ENCODE measurements at regions not wholly inside any gene's neighbourhood (a gene's known extent, or its start where the extent isn't known, plus 50 kb on each side); places are given as distances from the start of the nearest gene placed in this dataset.

DNA sequence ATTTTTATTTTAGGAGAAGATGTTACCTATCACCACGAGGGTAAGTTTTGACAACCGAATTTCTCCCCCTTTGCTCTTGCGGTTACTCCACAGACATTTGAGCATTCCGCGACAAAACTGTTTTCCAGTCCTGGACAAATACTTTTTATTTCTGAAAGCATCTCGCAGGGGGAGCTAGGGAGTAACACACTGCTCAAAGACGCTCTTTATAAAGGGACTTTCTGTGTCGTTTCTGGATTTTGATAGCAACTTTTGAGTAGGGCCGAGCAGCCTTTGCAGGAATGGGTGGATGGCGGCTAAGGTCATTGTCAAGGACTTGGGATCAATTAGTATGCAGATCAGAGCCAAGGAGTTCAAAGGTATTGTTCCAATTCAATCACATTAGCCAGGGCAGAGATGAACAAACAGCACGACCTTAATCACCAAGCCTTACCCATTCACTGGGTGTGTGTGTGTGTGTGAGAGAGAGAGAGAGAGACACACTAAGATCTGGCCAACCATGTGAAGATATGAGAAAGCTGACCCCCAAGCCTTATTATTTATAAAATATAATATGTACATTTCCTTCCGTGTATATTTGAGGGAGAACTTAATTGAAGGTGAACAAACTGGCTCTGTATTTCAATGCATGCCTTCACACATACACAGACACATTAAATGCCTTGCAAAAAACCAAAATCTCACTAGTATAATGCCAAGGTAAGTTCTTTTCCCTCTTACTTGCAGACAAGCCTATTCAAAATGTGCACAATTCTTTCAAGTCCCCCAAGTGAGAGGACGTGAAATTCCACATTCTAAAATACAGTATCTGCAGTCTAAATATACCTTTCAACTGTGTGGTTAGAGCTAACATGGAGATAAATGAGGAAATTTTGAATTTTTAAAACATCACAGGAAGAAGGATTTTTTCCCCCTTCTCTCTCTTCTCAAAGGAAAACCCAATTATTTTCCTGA is 613.8 kb downstream of the VRK1 start:
- DNase-seq, result no peak

DNA sequence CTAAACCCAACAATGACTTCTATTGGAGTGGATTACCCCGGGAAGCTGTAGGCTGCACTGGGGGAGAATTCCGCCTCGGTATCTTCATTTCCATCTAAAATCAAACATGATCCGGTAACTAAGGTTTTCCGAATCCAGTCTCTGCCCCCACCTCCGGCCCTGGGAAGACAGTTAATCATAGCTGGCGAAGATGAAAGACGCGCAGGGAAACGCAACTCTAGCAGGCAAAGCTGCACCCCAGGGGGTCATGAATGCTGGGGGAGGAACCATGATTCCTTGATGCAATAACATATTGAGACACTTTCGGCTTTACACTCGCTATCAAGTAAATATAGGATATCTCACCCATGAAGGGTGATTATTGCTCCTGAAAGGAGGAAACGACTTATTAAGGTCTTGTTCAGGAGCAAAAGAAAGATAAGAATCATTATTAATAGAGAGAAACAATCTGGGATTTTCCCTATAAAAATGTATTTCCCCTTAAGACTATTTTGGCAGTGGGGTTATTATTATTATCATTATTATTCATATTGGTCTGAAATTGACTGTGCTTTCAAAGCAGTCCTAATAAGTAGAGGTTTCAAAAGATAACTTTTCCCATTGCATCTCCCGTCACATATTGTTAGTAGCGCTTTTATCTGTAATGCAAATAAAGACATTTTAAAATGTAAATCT is 614.9 kb downstream of the VRK1 start:
- DNase-seq, result no peak

DNA sequence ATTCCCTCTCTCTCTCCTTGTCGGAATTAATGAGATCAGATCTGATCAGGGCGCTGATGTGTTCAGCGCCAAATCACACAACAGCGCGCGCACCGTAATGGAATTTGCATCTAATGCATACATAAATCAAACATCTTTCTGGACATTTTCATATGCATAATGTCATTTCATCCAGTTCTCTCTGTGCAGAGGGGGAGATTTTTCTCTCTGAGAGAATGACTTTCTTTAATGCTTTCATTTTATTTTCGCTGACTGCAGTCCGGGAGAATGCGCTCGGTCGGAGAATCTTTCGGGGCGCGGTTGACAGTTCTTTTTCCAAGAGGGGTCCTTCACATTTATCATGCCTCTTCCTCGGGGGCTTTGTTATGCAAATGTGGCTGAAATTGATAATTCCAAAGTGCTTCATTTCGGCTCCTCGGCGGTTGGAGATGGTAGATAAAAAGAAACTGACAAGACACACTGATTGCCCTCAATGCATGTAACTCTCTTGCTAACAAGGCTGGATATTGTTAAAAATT is 615.9 kb downstream of the VRK1 start:
- DNase-seq, result no peak

DNA sequence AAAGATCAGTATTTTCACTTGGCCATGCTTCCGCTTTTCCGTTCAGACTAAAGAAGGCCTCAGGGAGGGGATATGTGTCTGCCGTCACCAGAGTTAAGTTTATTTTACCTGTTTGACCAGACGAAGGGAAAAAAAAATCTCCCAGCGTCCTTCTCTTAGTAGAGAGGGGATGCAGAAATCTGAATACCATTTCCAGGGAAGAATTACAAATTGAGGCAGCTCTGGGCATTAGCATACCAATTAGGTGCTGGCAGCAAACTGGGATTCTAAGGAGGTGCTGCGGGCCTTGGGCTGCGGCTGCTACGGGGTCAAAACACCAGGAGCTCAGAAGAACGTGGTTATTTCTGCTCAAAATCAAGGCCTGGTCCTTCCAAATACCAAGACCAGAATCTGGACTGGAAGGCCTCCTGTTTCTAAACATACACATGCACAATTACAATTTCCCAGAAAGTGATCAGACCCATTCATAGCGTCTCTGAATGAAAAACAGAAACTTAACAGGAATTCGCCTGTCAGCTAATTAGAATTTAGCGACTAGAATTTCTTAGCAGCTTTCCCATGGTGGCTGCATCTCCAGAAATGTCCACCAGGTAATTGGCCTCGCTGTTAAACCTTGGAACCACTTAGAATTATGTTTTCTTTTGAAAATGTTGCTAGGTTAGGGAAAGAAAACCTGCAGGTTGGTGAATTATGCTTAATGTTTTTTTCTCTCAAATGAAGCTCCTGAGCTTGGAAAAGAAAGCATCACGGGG is 617.0 kb downstream of the VRK1 start:
- no peak for DNase-seq

DNA sequence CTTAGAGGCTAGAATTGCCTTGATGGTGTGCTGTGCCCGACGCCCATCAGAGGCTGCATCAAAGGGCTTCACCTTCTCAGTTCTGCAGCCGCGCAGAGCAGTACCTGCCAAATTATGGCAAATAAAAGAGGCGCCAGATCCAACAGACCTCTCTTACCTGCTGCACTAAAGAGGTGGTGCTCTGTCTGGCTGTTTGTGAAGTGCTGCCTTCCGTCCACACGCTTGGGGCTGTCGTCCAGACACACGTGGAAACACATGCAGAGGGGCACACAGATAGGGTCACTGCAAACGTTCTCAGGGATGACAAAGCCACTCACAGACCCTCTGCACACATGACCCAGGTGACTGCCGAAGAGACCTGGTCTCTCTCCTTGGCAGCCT is 617.5 kb downstream of the VRK1 start:
- DNase-seq, result no peak

DNA sequence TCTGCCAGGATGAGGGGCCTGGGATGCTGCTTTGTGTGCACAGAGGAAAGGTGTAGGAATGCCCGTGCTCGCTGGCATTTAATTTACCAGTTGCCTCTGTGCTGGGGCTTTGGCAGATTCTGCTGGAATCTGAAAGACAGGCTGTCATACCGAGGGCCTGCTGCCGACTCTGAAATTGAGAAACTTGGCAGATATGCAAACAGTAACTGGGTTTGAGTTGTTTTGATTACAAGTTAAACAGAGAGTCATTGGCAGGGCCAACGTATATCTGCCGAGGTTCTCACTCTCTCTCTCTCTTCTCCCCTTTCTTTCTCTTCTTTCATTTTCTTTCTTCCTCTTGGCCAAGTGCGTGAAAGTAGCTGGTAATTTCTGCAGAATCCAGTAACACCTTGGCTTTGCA is 618.7 kb downstream of the VRK1 start:
- DNase-seq, result no peak

DNA sequence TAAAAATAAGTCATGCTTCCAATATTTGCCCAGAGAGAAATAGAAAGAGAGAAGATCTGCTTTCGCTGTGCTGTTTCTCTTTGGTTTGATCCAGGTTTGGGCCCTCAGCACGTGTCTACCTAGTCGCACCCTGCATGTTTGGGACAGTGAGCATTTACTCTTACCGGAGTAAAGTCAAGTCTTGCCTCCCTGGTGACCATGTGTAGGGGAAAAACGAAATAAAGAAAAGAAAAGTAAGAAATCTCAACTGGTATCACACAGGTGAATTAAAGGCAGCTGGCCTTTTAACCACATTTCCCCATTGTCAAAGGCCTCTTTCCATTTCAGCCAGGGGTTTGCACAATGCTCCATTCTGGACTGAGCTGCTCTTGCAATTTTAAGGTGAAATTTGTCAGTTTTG is 619.4 kb downstream of the VRK1 start:
- no peak for DNase-seq

DNA sequence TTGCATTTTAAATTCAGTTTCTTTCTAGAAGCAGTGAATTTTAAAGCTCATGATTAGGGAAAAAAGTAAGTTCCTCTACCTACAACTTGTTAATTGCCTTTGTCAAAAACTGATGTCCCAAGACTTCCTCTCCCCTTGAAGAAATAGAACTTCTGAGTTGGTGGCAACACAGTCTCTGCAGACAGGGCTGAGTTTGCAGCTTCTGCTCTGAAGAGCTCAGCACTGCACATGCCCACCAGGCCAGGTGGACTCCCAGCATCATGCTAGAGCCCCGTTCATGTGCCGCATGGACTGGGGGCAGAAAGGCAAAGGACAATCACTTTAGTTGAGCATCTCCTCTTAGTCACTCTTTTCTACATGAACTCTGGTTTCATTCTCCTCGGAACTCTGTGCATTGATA is 620.1 kb downstream of the VRK1 start:
- no peak for DNase-seq

DNA sequence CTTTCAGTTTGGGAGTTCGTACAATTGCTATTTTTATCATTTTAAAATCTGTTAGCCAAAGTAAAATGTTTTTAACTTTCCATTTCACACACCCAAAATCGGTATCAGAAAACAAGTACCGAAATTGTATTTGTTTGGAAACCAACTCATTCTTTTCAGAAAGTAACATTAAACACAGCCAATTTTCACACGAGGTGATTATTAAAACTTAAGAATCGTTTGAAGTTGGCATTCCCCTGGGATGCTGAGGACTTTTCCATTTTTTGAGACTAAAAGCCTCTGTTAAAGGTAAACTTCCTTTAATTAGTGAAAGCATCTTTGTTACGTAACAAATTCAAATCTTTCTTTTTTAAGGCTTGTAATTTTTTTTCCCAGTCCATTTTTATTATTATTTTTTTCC is 623.0 kb downstream of the VRK1 start:
- no peak for DNase-seq

DNA sequence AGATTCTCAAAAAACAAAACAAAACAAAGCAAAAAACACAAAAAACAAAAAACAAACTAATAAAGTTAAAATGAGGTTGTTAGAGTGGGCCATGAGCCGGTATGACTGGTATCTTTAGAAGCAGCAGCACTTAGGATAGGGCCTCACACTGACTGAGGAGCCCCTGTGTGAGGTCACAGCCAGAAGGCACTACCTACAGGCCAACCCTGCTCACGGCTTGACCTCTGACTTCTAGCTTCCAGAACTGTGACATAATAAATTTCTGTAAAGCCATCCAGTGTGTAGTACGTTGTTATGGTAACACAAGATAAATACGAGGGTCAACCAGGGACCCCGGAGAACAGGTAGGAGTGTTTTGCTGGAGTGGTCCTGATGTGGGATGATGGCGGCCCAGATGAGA is 629.6 kb downstream of the VRK1 start:
- DNase-seq, result no peak

DNA sequence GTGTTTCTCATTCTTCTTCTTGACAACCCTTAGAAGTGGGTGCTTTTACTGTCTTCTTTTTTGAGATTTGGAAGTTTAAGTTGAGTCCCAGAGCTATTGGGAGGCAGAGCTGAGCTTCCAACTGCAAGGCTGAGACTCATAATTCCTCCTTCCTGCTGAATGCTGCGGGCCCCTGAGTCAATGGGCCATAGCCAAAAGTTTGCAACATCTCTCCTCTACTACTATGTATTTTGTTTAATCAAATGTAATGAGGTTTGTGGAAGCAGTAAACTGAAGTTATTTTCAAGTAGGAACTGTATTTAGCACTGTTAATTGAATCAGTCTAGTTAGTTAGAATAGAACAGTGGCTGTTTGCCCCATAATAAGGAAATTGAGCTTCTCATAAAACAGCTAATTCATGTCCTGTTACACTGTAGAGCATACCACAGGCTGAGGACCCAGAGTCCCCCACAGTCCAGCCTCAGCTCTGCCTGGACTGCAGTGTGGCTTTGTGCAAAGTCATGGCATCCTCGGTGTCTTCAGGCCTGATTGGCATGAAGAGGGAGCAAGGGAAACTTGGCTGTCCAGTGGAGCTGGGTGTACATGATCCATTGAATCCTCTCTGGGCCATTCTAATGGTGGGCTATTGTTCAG is 631.7 kb downstream of the VRK1 start:
- no peak for DNase-seq

DNA sequence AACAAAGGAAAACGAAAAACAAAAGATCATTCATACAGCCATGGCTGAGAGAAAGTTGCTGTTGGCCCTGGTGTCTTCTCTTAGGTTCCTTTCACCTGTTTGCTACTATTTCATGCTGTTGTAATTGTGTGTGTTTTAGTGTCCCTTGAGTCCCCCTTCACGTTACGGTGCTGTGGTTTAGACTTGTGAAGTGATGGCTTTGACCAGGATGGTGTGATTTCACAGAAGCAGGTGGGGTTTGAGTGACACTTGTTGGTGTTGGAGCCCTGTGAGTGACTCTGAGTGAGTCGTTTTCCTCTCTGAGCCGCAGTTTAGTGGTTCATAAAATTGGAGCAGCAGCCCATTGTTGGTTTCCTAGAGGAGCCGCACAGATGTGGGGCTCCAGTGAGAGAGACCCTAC is 635.4 kb downstream of the VRK1 start:
- DNase-seq, result peak; percentile 35

DNA sequence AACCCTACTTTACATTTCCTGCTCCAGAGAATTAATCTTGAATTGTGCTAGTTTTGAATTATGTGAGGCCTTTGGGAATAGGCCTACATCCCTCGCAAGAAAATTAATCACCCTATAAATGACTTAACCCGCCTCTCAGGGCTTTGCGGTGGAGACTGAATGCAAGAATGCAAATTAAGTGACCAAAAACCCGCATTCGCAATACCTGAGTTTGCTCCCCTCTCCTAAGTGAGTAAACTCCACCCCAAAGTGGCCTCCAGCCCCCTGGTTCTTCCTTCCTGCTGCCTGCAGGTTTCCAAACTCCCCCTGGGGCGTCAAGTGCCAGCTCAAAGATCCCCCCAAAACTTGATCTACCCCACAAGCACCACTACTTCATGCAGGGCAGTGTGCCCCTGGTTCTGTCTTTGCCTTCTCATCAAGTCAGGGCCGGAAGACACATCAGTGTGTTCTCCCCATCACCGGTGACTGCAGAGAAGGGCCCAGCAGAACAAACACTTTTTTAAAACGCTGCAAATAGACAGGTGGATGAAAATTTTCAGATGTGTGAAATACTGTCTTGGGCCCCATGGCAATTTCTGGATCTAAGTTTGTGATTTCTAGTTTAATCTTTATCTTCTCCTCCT is 644.7 kb downstream of the VRK1 start:
- DNase-seq, result no peak

DNA sequence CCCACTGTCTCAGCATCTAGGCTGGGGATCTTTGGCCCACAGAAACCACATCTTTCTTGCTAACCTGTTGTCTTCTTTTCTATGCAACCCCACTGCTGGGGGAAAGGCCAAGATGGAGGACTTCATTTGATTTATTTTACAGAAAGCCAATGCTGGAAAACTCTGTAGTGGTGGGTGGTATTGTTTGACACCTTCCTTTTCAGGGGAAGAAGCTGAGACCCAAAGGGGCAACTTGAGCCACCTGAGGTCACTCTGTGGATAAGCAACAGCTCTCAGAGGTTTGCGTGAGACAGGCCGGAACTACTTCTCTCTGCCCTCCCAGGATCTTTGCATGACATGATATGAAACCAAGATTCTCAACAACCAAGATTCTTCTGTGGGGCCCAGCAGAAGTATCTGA is 645.2 kb downstream of the VRK1 start:
- peak; percentile 58 for DNase-seq

DNA sequence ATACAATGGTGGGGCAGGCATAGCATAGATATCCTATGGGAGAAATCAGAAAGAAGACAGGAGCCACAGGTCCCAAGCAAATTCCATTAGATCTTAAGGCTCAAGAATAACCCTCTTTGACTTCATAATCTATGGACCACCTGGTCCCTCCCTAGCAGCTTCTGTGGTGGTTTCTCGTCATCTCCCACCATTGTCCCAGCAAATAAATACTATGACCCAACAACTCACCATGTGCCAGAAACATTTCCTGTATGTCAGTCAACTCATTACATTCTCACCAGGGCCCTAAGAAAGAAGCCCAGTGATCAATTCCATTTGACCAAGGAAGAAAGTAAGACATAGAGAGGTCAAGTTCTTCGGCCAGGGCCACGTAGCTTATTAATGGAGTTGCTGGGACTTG is 646.2 kb downstream of the VRK1 start:
- no peak for DNase-seq

DNA sequence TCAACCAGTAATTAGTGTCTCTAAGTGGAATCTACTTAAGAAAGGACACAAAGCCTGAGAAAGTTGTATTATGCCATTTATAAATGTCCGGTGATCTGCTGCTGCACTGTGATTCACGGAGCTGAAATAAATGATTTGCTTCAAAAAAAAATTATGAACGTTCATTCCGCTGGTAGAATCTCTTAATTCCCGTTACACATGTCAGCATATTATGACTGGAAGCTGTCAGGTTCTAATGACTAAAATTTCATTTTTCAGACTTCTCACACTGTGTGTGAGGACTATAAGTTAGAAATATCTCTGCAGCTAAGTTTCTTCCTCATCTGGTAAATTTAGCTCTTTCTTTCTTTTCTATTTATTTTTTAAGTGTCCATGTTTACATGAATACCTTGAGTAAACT is 647.1 kb downstream of the VRK1 start:
- DNase-seq, result no peak

DNA sequence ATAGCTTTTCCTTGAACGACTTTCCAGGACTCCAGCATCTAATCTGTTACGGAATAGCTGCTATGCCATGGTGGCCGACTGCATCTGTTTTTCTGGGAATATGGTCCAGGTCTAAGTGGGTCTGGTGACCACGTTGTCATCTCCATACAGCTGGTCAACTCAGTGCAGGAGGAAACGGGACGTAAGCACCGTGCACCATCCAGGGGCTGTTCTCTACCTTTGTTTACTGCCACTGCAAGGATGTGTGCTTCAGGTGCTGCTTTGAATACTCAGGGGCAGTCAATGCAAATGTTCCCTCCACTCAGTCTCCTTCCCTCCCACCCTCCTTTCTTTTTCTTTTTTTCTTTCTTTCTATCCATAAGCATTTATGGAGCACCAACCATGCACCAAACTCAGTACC is 648.2 kb downstream of the VRK1 start:
- no peak for DNase-seq

DNA sequence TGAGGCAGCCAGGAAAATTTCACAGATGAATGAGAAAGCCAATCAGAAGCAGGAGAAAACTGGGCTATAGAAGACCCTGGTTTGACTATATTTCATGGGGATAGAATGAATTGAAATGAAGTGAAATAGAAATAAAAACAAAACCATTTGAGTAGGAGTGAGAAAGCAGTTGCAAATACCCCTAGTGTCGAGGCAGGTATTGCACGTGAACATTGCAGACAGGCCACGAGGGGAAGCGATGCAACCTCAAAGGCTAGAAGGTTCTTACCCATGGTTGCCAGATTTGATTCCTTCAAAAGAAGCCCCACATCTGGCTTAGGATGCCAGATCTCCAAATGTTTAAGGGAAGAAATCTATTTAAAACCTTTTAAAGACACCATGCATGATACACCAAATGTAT is 648.9 kb downstream of the VRK1 start:
- no peak for DNase-seq

DNA sequence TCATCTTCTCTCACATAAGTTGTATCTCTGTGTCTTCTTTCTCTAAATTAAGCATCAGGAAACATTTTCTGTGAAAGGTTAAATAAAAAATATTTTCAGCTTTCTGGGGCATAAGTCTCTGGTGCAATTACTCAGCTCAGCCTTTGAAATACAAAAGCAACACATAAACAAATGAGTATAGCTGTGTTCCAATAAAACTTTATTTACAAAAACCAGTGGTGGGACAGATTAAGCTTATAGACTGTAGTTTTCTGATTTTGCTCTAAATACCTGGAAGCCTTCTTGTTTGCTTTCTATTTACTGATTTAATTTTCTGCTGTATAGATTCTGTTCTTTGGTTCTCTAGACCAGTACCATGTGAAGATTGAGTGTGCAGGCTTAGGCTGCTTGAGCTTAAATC is 655.1 kb downstream of the VRK1 start:
- DNase-seq, result no peak

DNA sequence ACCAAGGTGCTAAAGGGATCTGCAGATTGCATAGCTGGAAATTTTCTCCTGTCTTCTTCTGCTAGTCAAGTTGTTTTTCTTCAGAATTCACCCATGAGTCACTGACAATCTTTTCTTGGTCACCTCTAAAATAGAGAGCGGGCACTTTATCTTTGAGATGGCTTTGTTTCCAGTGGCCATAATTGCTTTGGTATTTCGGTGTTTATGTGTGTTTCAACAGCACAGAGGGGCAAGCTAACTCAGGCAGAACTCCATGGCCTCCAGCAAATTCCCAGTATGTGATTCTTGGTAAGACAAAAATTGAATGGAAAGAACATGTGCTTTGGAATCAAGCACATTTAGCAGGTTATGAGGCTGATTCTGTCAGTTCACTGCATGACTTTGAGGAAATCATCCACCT is 656.8 kb downstream of the VRK1 start:
- no peak for DNase-seq

DNA sequence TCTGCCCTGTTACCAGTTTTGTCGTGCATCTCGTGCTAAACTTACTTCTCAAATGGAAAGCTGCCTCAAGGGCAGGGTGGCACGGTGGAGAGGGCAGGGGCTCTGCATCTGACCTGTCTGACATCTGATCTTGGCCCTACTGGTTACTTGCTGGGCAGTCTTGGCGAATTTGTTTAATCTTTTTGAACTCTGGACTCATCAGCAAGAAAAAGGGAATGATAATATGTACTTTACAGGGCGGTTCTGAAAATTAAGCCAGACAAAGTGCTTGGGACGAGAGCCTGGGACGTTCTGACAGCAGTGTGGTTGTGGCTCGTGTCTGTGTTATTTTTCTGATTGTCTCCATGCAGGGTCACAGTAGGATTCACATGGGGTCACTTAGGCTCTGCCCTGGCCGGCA is 659.3 kb downstream of the VRK1 start:
- no peak for DNase-seq

DNA sequence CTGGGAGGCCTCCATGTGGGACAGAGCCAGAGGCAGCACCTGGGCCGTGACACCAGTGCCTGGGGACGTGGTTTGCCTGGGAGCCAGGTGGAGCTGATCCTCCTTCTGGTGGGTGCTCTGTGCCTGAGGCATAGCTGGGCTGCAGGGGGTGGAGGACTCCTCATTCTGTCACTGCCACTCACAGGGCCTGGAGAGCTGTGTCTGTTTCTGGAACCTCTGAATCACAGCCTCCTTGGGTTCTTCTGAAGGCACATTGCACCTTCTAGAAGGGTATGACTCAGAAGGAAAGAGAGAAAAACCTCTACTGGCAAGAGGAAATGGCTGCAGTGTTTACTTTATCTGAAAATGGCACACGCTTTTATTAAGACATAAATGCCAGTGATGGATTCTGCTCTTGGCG is 659.8 kb downstream of the VRK1 start:
- peak; percentile 88 for DNase-seq
